NOMO-1 (cell line): ENCODE measurements at regions not wholly inside any gene's neighbourhood (a gene's known extent, or its start where the extent isn't known, plus 50 kb on each side); places are given as distances from the start of the nearest gene placed in this dataset.
A peak's percentile ranks its signal among the peaks of the same experiment; 100 is the strongest.
"Not testable (repeated sequence)": the region's sequence is repeated elsewhere in the genome, so short reads cannot be mapped to it uniquely, and the experiment has no call there.

Experiments
- DNase-seq, 2 experiments: peaks; one replicate each; lab custom pipeline; 2025; ENCODE audit not compliant: unreplicated experiment in 2 of 2; lab: John Stamatoyannopoulos, UW

DNA sequence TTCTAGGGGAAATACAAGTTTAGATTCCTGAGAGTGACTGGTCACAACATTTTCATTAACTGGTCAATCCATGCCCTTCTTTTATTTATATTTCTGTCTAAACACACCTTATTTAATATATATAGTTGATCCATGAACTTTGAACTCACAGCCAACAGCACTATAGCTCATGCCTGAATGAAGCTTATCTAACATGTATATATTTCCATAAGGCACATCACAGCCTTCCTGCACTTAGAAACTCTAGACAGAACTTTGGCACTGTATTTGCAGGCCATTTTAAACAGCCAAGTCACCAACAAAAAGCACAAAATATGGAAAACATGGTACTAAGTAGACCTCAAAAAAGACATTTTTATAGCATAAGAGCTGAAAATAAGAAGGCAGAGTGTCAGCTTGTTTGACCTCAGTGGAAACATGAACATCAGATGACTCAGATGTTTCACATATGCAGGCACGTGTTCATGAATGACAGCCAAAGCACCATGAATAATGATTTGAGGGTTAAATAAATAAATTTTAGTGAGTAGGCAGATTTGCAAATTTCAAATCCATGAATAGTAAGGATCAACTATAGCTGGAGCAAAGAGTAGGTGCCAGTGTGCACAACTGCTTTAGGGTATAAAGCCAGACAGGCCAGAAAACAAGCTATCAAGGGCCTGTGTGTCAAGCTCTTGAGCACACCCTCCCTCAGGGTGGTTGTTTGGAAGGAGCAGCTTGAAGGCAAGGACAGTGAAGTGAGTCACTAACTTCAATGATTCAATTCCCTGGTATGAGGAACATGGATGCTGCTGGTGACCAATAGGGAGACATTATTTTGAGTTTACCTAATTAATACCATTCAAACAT, 88.9 kb upstream of the NT5E start:
- no peak for DNase-seq

DNA sequence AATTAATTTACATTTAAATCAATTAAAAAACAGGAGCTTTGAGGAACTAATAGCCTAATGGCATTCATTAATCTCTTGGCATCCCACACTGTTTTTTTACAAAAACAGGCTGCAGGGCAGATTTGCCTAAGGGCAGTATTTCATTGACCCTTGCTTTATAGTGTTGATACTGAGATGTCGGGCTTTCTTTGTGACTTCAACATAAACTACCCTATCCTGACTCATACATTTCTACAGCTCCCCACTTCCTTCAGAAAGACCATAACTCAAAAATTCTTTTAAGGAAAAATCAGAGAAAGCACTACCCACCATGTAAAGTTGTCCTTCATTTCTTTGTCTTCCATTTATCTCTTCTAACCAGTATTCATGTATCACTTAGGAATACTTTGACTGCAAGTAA, 92.2 kb upstream of the NT5E start:
- DNase-seq = no peak

DNA sequence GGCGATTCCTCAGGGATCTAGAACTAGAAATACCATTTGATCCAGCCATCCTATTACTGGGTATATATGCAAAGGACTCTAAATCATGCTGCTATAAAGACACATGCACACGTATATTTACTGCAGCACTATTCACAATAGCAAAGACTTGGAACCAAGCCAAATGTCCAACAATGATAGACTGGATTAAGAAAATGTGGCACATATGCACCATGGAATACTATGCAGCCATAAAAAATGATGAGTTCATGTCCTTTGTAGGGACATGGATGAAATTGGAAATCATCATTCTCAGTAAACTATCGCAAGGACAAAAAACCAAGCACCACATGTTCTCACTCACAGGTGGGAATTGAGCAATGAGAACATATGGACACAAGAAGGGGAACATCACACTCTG, 93.1 kb upstream of the NT5E start:
- DNase-seq = not testable (repeated sequence)

DNA sequence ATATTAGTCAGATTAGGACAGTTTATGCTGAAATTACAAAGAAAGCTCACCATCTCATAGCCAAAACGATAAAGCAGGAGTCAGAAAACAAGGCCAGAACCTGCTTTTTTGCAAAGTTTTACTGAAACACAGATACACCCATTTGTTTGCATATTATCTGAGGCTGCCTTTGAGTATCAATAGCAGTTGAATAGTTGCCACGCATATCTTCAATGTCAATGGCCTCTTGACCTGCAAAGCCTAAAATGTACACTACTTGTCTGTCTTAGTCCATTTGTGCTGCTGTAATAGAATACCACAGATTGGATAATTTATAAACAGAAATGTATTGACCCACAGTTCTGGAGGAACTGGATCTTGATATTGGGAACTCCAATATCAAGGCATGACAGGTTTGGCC, 94.1 kb upstream of the NT5E start:
- no peak for DNase-seq

DNA sequence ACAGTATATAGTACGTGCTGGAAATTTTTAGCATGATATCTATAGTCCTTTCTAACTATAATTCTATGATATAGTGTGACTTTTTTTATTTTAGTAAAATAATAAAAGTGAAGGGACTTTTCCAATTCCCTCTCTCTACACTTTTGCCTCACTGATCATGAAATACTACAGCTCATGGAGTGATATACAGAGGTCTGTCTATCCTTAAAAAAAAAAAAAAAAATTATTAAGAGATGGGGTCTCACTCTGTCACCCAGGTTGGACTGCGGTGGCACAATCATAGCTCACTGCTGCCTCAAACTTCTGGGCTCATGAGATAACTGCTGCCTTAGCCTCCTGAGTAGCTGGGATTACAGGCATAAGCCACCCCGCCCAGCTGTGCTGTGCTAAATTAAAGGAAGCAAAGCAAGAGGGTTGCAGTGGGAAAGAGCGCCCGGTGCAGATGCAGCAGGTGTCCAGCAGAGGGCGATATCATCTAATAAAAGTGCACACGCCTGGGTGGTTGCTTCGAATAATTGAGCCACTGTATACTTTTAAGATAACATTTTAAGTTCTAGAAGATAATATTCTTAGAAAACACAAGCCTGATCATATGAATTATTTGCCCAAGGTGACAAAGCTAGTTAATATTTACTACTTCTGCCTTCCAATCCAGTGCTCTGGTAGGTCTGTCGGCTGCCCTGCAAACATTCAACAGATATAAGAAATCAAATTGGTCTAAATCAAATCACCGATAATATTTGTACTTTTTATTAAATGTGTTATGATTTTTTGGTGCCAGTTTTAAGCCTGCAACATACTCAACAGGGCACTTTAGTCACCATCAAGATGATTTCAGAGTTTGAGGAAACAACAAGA, 94.9 kb upstream of the NT5E start:
- peak; percentile 53 to 59 for DNase-seq

DNA sequence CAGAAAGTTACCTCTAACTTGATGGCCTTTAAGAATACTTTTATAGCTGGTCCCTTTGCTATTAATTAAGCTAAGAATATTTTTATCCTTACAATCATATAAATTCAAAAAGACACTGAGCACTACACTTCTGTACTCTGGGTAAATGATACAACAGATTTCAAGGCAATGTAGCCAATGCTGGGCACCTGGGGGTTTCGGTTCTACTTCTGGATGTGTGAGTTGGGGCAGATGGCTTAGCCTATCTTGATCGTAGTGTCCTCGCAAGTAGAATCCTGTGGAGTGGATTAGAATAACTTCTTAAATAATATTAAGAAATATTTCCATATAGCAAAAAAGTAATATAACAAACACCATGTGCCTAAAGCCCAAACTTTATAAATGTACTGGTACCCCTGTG, 96.9 kb upstream of the NT5E start:
- DNase-seq = no peak

DNA sequence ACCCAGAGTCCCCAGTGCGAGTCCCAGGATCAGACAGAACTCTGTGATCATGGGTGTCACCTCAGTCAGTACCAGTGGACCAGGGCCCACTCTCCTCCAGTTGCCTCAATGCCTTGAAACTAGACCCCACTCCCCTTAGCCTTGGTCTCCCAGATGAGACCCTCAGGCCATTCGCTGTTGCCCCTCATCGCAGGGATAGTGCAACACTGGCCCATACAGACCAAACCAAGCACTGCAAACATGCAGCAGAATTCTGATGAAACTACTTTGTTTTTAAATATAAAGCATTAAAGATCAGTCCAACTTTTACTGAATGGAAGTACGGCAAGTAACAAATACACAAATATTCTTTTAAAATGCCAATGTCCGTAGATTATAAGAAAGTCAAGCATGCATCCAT, 101.2 kb upstream of the NT5E start:
- DNase-seq = no peak

DNA sequence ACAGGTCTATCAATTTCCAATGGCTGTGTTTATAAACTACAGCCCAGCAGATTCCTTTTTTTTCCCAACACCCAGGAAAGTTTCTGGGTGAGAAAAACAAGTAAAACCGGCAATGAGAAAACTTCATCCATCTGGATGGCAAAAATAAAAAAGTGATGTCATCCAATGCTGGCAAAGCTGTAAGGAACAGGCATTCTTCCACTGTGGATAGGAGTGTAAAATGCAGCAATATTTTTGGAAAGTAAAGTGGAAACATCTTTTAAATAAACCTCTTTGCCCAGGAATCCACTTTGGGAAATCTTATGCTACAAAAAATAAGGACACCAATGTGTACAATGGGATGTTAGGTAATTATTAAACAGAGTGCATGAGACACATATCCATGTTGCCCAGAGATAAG, 102.1 kb upstream of the NT5E start:
- no peak for DNase-seq

DNA sequence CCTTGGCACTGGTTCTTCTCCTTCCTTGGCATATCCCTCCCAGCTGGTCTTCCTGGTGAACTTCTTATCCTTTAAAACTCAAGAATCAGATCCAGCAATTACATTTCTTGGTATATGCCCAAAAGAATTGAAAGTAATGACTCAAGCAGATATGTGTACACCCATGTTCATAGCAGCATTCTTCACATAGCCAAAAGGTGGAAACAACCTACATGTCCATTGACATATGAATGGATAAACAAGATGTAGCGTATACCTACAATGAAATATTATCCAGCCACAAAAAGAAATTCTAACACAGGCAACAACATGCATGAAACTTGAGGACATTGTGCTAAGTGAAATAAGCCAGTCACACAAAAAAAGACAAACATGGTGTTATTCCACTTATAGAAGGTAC, 103.7 kb upstream of the NT5E start:
- DNase-seq = no peak

DNA sequence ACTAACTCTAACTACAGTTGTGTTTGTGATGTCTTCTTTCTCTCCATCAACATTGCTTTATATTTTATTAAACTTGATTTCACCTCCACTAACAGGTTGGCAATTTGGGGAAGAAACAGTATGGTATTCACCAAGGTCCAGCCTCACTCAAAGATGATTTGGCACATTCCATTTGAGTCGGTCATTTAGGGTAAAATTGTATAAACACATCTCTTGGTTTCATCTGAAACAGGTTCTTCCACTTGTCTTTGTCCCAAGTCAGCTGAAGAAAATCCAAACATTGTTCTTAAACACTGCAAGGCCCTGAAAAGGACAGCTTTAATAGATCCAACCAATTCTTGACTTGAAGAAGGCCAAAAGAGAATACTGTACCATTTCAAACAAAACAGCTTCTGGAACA, 104.9 kb upstream of the NT5E start:
- DNase-seq = no peak

DNA sequence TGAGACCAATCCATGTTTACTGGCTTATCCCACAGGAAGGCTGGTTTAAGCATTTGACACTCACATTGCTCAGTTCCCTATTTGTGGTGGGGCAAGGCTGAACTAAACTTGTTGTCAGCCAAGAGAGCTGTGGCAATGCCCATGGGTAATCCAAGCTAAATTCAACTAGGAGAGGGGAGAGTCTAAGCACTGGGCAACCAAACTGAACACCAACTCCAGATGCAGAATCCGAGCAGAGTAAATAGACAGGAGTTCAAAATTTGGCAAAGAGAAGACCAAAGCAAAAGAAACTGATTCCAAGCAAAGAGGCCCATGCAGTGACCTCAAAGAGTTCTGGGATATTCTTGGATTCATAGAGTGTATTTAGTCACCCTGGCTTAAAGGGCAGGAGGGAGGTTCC, 106.5 kb upstream of the NT5E start:
- DNase-seq = no peak

DNA sequence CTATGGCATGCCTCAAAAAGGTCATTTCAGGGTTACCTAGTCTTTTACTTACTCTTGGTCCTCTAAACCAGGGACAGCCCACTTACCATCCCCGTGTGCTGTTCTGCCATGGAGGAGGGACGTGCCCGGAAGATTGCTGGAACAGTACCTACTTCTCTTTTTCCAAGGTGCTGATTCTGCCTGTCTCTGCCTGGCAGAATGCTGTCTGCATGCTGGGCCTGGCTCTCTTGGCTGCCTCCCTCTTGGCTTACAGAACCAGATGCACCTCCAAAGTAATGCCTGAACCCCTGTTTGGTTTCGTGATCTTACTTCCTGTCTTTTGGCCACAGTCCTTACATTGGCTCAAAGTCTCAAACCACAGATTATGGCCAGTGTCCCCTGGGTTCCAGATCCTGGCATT, 120.7 kb upstream of the NT5E start:
- DNase-seq = no peak

DNA sequence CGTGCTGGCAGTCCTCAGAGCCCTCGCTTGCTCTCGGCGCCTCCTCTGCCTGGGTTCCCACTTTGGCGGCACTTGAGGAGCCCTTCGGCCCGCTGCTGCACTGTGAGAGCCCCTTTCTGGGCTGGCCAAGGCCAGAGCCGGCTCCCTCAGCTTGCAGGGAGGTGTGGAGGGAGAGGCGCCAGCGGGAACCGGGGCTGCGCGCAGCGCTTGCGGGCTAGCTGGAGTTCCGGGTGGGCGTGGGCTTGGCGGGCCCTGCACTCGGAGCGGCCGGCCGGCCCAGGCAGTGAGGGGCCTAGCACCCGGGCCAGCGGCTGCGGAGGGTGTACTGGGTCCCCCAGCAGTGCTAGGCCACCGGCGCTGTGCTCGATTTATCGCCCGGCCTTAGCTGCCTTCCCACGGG, 124.1 kb upstream of the NT5E start:
- DNase-seq = not testable (repeated sequence)

DNA sequence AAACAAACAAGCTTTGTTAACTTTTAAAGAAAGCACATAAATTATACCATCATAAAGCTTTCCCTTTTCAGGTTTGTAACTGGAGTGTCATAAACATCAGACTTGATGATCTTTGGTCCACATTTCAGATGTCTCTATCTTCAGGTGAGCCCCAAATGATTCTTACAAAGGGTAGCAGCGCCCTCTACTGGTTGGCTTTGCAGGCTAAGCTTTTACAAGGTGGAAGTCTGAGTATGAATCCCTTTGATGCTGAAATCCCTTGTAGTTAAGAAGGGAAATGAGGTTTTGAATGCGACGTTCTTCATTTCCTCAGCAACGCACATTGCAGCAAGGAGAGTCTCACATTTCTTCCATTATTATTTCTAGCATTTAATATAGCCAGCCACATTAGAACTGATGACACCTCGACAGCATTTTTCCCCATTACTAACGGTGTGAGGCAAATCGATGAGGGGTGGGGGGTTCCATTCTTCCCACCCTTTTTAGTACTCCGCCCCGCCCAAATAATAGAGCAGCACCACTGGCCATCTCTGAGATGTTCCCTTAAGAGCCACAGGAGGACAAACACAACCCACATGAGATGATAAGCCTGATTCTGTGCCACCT, 126.3 kb upstream of the NT5E start:
- peak; percentile 17 to 49 for DNase-seq

DNA sequence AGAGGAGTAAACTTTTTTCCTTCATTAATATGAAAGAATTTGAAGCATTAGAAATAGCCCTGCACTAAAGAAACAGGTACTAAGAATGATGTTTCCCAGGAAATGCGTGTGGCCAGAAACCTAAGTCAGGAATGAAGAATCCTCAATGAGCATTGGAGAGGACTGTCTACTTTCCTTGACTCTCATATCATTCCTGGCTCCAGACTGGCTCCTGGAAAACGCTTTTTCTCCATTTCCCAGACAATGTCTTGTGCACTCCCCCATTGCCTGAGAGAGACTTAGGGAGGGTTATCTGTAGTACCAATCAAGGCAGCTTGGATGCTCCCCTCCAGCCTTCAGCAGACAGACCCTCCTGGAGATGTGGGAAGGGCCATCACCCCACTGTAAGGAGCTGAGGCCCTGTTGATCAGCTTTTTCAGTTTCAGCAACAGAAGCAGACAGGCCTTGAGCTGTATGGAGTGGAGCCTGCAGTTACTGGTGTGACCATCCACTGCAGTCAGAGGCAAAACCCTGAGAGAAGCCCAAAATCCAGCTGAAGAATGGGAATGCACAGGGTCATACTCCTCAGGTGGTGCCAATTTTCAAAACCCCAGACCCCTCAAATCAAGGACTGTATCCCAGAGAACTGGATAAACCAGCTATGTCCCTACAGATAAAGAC, 127.3 kb upstream of the NT5E start:
- no peak for DNase-seq

DNA sequence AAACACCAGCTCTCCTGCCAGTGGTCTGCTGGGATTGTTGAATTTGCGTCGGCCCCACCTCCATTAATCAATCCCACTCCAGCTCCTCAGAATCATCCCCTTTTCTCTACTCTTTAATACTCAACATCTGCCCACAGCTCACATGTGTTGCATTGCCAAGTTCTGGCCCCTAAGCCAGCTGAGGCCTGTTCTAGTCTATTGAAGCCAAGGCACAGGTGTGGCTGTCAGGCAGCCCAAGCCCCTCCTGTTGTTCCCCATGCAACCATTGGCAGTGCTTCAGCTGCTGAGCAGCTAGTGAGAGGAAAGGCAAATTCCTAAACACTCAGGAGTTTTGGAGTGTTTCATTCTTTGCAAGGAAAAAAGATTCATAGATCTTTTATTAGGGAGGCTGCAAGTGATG, 128.0 kb upstream of the NT5E start:
- DNase-seq = no peak

DNA sequence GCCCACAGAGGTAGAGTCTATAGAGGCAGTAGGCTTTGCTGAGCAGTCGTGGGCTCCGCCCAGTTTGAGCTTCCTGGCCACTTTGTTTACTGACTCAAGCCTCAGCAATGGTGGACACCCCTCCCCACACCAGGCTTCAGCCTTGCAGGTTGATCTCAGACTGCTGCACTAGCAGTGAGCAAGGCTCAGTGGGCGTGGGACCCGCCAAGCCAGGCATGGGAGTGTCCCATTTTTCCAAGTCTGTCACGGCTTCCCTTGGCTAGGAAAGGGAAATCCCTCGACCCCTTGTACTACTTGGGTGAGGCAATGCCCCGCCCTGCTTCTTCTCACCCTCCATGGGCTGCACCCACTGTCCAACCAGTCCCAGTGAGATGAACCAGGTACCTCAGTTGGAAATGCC, 135.3 kb upstream of the NT5E start:
- DNase-seq = no peak

DNA sequence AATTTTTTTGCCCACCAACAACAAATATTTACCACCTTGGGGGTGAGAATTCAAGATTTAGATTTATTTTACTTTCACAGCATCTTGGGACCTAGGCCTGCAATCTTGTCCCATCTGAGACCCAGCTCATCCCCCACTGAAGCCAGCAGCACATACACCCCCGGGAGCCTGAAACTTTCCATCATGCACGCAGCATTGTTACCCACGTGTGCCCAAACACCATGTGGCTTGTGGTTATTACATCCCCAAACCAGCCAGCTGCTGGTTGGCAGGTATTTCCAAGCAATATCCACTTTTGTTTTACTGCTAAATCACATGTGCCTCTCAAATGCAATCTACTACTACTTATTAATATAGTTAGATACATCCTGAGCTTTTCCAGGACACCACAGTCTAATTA, 149.3 kb upstream of the NT5E start:
- DNase-seq = no peak

DNA sequence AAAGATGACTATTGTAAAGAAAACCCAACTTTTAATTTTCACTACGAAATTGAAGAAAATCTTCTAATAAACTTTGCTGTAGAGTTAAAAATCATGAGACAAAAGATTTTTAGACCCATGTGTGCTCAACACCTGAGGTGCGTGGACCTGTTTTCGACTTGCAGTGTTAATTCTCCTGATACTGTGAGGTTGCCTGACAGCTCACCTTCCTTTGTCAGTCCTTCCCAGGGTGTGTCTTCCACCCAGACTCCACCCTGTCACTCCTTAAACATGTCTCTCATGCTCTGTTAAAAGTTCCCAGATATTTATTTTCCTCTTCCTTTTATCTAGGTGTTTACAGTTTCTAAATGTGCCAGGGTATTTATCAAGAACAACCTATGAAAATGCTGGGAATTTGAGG, 151.3 kb upstream of the NT5E start:
- DNase-seq = no peak

DNA sequence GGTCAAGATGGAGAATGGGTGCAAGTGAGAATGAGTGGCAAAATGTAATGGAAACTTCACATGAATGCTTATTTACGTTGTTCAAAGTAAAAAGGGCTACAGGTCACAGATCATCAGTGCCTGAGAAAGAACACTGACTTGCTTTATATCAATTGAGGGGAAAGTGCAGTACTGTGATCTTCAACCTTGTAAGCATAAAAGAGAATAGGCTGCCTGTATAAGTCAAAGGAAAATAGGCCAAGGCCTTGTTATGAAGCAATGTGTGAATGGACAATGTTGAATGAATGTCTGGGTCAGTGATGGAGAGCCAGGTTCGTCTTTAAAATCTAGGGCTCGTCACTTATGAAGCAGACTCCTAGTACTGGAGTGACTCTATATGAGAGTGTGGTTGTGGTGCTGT, 158.6 kb upstream of the NT5E start:
- no peak for DNase-seq

DNA sequence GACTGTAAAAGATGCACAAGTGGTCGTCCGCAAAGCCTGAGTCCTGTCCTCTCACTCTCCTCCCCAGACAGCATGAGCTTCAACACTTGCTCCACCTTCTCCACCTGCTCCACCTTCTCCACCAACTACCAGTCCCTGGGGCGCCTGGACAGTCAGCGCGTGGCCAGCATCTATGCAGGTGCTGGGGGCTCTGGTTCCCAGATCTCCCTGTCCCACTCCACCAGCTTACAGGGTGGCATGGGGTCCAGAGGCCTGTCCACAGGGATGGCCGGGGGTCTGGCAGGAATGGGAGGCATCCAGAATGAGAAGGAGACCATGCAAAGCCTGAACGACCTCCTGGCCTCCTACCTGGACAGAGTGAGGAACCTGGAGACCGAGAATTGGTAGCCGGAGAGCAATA, 162.2 kb upstream of the NT5E start:
- no peak for DNase-seq
